DMS 273 treated with DMSO at 0.1 percent for 48 hours (cell line): ENCODE measurements at regions not wholly inside any gene's neighbourhood (a gene's known extent, or its start where the extent isn't known, plus 50 kb on each side); places are given as distances from the start of the nearest gene placed in this dataset.
"Not testable (repeated sequence)": the region's sequence is repeated elsewhere in the genome, so short reads cannot be mapped to it uniquely, and the experiment has no call there.

Source experiments
- DNase-seq: peaks from one replicate; lab custom pipeline; 2025; lab: John Stamatoyannopoulos, UW

DNA sequence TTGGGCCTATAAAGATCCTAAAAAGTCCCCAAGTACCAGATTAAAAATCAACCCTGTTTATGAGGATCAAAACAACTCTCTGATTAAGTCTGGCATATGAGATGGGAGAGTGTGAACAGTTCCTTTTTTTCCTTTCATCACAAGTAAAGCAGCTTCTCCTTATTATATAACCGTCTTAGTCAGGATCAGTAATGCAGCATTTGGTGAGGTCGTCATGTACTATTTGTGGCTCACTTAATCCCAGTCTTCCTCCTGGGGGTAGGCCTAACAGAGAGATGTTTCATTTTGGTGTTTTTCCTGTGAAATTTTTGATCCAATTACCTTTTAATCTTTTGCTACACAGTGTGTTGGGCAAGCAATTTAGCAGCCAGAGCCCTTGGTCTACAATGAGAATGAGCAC lies 333.1 kb upstream of the KCNMB2 start:
- no peak for DNase-seq

DNA sequence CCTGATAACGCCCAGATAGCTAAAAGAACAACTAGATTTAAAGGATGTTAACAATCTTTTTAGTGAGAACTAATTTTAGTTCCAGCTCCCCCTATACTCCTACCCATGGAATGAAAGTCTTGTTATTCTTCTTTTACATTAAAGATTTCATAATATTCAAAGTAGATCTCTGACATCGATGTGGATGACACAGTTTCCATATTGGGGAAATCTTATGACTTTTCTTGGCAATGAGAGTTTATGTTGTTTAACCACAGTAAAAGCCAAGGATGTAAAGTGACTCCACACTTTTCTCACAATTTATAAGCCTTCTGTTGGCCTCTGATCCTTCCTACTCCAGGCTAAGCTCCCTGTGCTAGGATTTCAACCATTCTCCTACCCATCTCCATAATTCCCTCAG lies 332.6 kb upstream of the KCNMB2 start:
- DNase-seq = no peak

DNA sequence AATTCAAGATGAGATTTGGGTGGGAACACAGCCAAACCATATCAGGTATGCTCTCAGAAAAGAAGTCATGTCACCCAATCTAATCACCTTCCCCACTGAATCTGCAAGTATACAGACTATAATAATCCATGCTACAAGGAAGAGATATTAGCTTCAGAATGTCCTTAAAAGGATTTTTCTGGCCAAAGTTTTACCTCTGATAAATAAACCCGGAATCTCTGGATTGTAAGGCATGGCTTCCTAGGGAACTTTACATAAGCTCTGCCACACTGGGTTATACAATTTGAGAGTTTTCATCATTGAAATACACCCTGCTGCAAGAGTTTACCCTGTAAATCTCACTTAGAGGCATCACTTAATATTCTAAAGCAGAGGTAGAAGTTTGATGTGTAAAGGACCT lies 330.5 kb upstream of the KCNMB2 start:
- no peak for DNase-seq

DNA sequence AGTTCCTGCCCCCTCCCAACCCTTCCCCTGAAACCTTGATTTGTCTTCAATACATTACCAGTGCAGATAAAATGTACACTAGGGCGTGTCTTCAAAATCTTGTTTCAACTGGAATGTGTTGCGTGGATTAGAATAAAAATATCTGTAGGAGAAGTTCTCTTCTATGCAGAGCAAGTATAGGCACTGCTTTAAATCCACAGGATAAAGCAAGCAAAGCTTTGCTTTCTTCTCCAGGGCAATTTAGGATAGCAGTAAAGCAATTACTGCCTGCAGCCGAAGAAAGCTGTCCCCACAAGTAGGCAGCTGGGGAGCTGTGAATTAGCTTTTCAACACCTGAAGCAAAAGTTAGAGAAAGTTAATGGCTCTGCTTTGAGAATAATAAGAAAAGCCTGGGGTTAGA lies 329.7 kb upstream of the KCNMB2 start:
- no peak for DNase-seq

DNA sequence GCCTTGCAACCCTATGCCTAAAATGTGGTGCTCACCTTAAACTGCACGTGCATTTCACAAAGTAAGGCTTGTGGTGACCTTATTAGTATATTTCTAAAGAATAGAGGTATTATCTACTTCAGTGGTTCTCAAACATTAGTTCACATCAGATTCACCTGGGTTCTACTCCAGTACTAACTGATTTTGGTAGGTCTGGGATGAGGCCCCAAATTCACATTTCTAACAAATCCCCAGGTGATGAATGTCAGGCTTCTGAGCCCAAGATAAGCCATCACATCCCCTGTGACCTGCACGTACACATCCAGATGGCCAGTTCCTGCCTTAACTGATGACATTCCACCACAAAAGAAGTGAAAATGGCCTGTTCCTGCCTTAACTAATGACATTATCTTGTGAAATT lies 329.1 kb upstream of the KCNMB2 start:
- not testable (repeated sequence) for DNase-seq

DNA sequence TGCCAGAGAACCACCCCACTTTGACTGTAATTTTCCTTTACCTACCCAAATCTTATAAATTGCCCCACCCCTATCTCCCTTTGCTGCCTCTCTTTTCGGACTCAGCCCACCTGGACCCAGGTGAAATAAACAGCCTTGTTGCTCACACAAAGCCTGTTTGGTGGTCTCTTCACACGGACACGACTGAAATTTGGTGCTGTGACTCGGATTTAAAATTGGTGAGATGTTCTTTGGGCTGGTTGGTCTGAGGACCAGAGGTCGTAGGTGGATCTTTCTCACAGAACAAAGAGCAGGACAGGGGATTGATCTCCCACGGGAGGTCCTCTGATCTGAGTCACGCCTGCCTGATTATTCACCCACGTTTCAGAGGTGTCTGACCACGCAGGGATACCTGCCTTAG lies 328.6 kb upstream of the KCNMB2 start:
- not testable (repeated sequence) for DNase-seq

DNA sequence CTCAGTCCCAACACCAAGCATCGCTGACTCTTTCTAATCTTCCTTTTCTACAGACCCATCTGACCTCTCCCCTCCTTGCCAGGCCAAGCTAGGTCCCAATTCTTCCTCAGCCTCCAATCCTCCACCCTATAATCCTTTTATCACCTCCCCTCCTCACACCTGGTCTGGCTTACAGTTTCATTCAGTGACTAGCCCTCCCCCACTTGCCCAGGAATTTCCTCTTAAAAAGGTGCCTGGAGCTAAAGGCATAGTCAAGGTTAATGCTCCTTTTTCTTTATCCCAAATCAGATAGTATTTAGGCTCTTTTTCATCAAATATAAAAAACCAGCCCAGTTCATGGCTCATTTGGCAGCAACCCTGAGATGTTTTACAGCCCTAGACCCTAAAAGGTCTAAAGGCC lies 327.1 kb upstream of the KCNMB2 start:
- DNase-seq = not testable (repeated sequence)

DNA sequence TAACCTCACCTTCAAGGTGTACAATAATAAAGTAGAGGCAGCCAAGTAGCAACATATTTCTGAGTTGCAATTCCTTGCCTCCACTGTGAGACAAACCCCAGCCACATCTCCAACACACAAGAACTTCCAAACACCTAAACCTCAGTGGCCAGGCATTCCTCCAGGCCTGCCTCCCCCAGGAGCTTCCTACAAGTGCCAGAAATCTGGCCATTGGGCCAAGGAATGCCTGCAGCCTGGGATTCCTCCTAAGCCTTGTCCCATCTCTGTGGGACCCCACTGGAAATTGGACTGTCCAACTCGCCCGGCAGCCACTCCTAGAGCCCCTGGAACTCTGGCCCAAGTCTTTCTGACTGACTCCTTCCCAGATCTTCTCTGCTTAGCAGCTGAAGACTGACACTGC lies 326.6 kb upstream of the KCNMB2 start:
- DNase-seq = not testable (repeated sequence)

DNA sequence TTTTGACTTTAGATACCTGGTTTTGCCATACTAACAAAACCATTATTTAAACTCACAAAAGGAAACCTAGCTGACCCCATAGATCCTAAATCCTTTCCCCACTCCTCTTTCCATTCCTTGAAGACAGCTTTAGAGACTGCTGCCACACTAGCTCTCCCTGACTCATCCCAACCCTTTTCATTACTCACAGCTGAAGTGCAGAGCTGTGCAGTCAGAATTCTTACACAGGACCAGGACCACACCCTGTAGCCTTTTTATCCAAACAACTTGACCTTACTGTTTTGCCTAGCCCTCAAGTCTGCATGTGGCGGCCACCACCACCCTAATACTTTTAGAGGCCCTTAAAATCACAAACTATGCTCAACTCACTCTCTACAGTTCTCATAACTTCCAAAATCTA lies 325.1 kb upstream of the KCNMB2 start:
- not testable (repeated sequence) for DNase-seq

DNA sequence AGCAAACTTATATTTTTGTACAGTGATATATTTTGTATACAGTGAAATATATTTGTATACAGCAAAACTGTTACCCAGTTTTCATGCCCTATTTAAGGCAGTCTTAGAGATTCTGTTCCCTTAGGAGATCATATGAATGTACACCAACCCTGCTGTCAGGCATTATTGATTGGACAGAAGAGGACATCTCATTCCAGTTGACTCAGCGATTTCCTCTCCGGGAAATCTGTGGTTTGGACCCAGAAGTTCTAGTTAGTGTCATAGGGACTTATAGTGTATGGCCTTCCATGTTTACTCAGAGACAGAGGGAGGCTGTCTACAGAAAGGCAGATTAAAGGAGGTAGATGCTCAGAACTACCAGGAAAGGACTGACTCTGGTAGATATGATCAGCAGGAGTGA lies 318.8 kb upstream of the KCNMB2 start:
- DNase-seq = no peak

DNA sequence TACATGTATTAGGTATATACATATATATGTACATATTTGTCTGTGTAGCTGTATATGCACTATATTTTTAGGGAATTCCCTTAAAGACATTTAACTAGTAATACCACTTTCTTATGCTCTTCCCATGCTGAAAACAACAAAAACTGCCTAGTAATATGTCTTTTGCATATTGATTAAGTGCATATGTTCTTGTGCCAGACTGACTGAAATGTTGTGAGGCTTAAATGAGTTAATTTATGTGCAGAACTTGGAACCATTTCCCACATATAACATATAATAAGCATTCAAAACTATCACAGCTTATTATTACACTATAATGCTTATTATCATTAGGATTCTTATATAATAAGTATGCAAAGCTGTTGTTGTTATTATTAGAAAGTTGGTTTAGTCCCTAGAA lies 318.0 kb upstream of the KCNMB2 start:
- no peak for DNase-seq

DNA sequence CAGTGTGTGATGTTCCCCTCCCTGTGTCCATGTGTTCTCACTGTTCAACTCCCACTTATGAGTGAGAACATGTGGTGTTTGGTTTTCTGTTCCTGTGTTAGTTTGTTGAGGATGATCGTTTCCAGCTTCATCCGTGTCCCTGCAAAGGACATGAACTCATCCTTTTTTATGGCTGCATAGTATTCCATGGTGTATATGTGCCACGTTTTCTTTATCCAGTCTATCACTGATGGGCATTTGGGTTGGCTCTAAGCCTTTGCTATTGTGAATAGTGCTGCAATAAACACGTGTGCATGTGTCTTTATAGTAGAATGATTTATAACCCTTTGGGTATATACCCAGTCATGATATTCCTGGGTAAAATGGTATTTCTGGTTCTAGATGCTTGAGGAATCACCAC lies 316.6 kb upstream of the KCNMB2 start:
- not testable (repeated sequence) for DNase-seq

DNA sequence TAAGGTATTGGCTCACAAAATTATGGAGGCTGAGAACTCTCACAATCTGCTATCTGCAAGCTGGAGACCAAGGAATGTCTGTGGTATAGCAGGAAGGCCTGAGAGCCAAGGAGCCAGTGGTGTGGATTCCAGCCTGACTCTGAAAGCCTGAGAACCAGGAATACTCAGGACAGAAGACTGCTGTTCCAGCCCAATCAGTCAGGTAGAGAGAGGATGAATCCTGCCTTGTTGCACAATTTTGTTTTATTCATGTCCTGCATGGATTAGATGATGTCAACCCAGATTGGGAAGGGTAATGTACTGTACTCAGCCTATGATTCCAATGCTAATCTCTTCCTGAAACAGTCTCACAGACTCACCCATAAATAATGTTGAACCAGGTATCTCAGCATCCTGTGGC lies 312.4 kb upstream of the KCNMB2 start:
- DNase-seq = no peak

DNA sequence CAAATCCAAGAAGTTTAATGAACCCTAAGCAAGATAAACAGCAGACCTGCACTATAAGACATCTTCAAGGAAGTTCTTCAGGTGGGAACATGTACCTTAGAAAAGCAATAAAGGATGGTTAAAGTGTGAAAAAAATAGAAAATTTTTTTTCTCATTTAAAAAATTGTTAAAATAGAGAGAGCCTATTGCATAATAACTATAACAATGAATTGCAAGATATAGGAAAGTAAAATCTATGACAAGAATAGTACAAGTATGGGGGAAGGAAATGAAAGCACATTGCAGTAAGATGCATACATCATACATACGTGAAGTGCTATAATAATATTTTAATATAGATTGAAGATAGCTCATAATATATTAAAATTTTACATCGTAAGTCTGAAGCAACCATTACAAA lies 310.1 kb upstream of the KCNMB2 start:
- DNase-seq = no peak

DNA sequence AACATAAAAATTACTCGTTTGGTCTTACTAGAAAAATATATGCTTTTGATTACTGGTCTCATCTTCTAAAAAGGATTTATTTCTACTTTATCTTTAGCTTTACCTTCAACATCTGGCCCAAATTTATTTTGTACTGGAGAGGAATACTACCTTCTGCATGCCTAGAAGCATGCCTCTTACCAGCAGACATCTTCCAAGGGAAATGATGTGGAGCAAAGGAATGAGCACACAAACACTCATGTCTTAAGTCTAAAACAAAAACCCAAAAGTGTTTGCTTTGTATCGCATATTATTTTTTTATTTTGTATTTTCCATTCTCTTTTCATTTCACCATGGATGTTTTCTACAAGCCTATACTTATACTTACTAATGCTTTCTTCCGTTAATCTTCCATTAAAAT lies 304.6 kb upstream of the KCNMB2 start:
- no peak for DNase-seq

DNA sequence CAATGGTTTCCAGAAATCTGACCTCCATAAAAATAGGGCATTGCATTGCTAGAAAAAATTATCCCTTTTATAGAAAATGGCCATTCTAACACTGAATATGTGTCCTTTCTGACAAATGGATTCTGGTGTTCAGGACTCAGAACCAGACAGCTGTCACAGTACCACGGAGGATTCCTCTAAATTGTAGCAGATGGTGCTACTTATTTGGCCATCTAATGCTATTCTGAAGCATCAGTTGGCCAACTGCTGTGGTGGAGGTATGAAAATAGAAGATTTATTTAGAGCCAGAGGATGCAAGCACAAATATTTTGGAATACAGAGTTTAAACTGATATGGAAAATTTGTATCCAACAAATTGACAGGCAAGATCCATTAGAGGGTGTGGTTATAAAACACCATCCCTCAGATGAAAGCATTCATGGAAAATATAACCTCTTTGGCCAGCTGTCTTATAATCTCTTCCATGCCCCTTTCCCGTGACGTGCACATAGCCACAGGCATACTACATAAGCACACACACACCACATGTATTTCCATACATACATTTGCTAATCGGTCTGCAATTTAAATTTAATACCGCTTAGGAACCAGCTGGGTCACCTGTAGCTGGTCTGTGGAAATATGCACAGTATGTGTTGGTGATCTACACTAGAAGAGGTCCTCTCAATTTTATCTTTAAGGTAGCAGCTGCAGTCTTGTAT lies 302.7 kb upstream of the KCNMB2 start:
- no peak for DNase-seq

DNA sequence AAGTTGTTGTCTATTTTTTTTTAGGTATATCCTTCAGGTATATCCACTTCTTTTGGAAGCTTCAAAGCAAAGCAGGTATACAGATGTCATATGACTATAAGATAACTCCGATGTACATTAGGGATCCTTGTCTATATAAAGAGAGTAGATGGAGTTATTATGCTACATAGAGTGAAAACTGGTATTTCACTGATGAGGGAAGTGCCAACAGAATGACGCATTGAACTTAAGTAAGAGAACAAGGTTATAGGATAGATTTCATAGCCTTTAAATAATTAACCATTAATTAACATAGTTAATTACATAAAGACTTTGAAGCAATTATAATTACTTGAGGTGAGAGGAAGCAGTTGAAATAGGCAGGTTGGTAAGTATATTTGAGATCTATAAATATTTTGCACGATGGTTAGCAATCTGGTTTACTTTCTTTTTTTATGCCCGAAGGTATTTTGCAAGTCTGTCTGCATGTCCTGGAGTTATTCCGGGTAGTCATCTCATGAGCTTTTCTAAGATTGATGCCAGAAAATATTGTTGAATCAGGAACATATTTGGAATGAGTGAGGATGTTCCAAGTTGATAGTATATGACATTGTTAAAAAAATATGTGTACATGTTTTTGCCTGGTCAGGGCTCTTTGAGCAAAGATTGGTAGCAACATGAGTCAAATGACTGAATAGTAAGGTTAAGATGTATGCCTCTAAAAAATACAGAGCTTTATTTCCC lies 299.5 kb upstream of the KCNMB2 start:
- no peak for DNase-seq

DNA sequence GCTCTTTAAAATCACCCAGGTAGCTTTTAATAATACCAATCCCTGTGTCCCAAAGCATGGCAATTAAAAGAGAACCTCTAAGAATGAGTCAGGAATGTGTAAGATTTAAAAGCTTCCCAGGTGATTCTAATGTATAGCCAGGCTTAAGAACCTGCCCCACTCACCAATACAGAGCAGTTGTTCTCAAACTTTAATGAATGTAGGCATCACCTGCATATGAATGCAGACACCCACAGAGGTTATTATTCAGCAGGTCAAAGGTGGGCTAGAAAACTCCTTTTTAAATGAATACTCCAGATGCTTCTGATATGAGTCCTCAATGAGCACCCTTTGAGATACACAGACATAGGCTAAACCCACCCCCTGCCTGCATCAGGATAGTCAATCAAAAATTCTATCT lies 298.1 kb upstream of the KCNMB2 start:
- DNase-seq = no peak

DNA sequence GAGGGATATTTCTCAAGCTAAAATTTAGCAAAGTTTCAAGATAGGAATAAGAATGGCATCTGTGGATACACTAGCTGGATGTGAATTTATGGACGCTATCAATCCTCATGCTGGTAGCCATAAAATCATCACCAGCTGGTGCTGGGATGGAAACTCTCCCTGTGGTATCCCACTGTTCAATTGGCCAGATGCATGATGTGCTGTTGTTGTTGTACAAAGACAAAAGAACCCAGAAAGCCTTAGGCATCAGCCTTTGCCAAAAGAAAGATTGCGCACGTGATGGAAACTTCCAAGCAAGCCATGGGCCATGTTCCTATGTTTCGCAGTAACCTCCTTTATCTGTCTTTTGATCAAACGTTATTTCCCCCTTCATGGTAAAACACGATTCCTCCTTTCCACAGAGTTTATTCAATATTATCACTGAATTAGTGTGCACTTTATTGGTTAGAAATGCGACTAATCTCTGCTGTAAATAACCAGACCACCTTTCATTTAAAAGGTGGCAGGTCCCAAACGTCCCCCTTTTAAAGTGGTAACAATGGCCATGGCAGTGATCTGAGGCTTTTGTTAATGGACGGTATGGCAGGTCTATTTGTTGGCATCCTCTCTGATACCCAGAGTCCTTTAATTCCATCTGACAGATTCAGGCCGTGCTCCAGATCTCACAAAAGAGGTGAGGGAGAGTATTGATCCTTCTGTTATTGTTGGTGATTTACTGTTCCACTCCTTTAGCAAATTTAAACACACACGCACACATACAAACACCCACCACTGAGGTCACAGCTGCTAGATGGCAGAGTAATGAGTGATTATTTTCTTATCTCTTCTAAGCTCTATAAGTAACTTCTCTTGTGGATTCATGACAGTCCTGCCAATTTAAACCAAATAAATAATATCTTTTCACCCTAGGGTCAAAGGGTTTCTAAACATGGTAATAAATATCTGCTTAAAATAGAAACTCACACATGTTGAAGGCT lies 291.2 kb upstream of the KCNMB2 start:
- no peak for DNase-seq

DNA sequence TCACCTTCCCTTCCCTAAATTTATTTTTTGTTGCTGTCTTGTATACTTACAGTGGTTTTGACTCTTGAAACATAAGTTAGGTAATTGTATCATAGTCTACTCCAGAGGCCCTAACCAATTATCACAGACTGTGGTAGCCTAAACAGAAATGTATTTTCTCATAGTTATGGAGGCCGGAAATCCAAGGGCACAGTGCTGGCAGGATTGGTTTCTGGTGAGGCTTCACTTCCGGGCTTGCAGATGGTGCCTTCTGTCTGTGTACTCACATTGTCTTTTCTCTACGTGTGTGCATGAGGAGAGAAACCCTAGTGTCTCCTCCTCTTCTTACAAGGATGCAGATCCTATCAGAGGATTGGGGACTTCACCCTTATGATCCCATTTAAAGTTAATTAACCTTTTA lies 290.2 kb upstream of the KCNMB2 start:
- DNase-seq = no peak

DNA sequence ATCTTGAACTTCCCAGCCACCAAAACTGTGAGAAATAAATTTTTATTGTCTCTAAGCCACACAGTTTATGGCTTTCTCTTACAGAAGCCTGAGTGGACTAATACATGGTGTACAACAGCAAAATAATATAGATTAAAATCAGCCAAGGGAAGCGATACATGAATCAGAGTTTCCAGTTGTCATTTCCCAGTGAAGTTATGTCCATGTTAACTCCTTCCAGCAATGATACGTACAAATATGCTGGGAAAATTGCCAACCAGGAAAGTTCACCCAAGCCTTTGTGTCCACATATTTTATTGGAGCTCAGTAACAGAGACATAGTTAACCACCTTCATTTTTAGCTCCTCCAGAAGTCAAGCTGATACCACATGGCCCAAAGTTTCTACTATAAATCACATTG lies 280.9 kb upstream of the KCNMB2 start:
- no peak for DNase-seq

DNA sequence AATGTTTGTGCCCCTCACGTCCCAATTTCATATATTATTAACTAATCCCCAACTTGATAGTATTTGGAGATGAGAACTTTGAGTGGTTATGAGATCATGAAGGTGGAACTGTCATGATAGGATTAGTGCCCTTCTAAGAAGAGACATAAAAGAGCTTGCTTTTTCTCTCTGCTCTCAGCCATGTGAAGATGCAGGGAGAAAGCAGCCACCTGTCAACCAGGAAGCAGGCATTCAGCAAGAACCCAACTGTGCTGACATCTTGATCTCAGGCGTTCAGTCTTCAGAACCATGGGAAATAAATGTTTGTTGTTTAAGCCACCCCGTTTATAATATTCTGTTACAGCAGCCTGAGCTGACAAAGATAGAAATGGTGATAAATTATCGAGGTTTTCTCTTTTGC lies 278.7 kb upstream of the KCNMB2 start:
- DNase-seq = no peak

DNA sequence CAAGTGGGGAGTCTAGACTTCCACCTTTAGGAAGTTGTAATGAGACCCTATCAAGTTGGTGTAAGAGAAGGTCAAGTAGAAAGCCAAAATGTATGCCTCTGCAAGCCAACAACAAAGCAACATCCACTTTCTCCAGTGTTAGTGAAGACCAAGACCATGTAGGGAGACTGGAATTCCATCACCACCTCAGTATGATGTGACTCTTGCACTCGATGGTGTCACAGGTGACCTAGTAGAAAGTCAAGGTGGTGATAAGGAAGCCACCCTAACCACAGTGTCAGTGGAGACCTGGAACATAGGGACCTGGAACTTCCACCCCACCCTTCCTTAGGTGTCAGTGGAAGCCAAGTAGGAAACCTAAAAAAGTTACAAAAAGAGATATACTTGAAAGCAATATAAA lies 278.1 kb upstream of the KCNMB2 start:
- DNase-seq = no peak
